Transverse colon (tissue), 3 donors: ENCODE measurements at regions not wholly inside any gene's neighbourhood (a gene's known extent, or its start where the extent isn't known, plus 50 kb on each side); places are given as distances from the start of the nearest gene placed in this dataset.

Source experiments
- POLR2A ChIP-seq: fragments of 450-650 bp; IDR thresholded peaks from one replicate; pipeline ENCODE4 v1.6.1; 2016; ENCODE audit warnings: antibody characterized with exemption, mild to moderate bottlenecking, moderate library complexity
- TF ChIP-seq, protein P1 (sequence below), 5 experiments: fragments of 200-600 bp in 3 of 5; fragments of 450-650 bp in 2 of 5; sonication (generic) in 3 of 5; IDR thresholded peaks; 1 replicate in 2 of 5; 2 replicates in 3 of 5; pipeline ENCODE4 v1.5.1; 2016 to 2017; ENCODE audit warnings: antibody characterized with exemption in 5 of 5, inconsistent platforms in 3 of 5, mild to moderate bottlenecking in 2 of 5, moderate library complexity in 1 of 5

DNA sequence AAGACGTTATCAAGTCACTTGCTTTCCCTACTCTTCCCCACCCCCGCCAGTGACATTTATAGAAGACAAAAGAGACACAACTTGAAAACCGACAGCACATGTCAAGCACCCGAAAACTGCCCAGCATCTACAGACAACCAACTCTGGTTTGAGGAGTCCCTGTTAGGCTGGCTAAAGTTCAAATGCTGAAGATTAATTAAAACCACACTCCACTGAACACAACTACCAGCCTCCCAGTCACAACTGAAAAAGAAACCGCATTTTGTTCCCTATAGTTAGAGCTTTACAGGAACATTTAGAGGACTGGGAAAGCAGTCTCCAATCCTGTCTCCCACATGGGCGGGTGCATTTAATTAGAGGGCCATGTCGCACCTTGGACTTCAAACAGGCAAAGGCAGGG is 73.0 kb upstream of the COX10 start:
- TF ChIP-seq, protein P1, sequence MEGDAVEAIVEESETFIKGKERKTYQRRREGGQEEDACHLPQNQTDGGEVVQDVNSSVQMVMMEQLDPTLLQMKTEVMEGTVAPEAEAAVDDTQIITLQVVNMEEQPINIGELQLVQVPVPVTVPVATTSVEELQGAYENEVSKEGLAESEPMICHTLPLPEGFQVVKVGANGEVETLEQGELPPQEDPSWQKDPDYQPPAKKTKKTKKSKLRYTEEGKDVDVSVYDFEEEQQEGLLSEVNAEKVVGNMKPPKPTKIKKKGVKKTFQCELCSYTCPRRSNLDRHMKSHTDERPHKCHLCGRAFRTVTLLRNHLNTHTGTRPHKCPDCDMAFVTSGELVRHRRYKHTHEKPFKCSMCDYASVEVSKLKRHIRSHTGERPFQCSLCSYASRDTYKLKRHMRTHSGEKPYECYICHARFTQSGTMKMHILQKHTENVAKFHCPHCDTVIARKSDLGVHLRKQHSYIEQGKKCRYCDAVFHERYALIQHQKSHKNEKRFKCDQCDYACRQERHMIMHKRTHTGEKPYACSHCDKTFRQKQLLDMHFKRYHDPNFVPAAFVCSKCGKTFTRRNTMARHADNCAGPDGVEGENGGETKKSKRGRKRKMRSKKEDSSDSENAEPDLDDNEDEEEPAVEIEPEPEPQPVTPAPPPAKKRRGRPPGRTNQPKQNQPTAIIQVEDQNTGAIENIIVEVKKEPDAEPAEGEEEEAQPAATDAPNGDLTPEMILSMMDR (IDR thresholded peaks at IDR 0.05): no peak
- no peak for TF ChIP-seq POLR2A
